HuH-7 (cell line): ENCODE measurements at regions not wholly inside any gene's neighbourhood (a gene's known extent, or its start where the extent isn't known, plus 50 kb on each side); places are given as distances from the start of the nearest gene placed in this dataset.

ENCODE experiments used
- DNase-seq: peaks from one replicate; pipeline ENCODE4 v3.0.0; 2011; ENCODE audit warnings: low spot score

DNA sequence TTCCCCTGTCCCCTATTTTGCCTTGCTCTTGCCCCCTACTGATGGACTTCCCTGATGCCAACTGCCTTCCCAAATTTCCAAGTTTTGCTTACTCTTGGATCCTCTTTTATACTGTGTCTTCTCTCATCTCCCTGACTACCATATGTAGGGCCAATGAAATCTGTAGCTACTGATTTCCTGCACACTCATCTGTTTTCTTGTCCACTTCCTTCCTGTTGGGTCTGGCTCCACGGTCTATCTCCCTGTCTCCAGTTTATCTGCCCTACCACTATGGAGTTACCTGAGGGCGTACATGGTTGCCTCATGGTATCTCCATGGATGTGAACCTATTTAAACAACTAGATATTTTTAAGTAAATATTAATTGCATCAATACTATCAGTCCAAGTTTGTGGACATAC is 140.3 kb upstream of the MCHR2 start:
- no peak for DNase-seq

DNA sequence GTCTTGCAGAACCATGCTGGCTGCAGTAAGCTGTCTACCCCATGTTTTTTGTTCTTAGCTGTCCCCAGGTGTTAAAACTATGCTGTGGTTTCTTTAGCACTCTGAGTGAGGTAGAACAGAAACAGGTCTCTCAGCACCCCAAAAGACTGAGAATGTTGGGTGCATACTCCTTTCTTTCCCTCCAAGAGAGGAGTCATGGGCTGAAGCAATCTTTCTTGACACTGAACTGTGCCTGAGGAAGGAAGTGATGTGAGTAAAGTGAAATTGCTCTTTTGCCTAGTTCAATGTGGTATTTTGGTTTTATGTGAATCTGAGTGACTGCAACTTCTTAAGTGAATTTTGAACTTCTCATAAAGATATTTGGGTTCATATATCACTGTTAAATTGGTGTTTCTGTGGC is 138.0 kb upstream of the MCHR2 start:
- no peak for DNase-seq

DNA sequence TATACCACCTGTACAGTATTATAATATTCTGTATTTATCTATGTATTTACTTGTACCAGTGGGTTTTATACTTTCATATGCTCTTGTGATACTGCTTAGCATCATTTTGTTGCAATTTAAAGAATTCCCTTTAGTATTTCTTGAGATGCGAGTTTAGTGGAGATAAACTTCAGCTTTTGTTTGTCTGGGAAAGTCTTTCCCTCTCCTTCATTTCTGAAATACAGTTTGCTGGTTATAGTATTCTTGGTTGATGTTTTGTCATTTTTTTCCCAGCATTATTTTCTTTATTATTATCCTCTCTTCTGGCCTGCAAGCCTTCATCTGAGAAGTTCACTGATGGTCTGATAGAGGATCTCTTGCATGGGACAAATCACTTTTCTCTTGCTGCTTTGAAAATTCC is 136.6 kb upstream of the MCHR2 start:
- no peak for DNase-seq

DNA sequence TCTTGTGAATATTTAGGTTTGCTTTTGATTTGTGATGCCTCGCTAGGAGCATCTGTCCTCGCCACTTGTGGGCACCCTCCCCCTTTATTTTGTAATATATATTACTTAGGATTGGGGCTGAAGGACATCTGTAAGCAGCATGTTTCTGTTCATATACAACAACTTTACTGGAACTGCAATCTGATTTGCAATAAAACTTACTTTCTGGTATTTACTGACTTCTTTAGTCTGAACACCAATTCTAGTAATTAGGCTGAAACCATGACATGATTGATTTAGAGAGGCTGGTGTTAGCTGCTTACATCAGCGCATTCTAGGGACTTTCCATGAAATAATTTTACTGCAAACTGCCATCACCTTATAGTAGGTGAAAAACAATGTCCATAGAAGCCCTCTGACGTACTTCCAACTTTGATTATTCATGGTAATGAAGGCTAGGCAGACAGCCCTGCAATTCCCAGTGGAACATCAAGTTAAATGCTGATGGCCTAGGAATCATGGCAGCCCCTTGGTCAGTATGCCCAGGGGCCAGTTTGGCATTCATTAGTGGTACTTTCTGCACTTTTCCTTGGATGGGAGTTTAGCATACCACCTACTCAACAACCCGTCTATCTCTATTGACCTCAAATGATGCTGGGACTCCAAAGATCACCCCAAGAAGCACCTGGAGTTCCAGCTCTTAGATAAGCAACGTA is 132.9 kb upstream of the MCHR2 start:
- DNase-seq, result no peak

DNA sequence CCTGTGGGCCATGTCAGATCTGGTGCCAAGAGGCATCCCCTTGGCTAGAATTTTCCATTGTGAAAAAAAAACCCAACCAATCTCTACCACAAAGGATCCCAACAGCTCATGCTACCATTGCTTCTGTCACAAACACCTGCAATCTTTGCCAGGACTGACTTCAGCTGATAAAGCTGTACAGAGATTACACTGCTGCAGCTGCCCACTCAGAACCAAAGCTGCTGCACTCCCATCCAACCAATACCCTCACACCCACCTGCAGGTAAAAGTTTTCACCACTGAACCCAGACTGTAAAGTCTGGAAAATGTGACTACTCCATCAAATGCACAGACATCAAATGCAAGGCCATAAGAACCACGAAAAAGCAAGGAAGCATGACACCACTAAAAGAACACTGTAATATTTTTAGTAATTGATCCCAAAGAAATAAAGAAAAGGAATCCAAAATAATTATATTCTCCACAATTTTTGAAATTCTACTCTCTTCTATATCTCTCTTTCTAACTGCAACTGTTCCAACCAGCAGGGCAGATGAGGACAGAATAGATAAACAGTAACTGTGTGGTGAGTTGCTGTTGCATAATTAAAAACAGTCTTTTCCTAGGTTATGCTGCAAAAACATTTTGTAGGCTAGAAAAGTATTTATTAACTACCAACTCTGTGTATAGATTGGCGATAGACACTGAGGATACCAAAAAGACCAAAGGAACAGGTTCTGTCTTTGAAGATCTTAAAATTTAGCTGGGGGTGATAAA is 128.0 kb upstream of the MCHR2 start:
- no peak for DNase-seq

DNA sequence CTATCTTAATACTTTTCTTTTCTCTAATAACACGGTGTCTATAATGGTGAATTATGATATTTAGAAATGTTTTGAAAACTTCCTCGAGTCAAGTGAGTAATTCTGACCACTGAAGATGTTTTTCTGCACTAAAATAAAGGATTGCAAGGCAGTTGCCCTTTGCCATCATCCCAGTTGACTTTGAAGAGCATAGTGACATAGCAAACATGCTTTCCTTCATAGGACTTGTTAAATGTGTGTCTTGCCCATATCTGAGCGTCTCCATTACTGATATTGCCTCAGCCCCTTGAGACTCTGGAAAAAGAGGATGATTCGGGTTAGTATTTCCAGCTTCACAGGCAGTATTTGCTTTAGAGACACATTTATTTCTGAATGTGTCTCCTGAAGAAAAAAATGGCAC is 125.2 kb upstream of the MCHR2 start:
- no peak for DNase-seq

DNA sequence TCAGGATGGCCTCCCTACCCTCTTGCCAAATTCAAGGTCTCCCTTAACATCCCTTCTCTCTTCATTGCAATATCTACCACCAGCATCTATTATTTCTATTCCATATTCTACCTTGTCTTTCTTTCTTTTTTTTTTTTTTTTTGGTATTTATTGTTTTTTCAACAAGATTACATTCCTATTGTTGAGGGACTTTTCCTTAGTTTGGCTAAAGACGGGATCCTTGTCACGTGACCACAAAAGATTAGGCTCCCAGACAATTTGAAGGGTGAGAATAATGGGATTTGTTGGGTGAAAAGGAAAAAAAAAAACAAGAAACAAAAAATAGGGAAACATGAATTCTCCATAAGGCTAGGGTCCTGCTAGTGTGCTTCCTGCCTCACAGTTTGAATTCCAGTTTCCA is 124.3 kb upstream of the MCHR2 start:
- DNase-seq, result no peak

DNA sequence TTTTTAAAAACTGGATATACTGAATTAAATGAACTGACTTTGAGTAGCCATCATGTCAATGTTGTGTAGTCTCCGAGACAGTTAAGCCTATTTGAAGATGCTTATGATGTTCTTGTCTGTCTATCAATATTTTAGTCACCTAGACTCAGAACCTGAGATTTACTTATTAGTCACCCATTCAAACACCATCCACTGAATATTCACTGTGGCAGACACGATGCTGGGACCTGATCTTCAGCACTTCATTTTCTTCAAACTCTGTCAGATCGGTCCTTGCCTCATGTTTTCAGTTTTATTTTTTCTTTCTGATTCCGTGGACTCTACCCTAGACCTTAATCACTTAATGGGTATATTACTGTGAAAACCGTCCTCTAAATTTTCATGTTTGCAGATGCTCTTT is 123.7 kb upstream of the MCHR2 start:
- no peak for DNase-seq

DNA sequence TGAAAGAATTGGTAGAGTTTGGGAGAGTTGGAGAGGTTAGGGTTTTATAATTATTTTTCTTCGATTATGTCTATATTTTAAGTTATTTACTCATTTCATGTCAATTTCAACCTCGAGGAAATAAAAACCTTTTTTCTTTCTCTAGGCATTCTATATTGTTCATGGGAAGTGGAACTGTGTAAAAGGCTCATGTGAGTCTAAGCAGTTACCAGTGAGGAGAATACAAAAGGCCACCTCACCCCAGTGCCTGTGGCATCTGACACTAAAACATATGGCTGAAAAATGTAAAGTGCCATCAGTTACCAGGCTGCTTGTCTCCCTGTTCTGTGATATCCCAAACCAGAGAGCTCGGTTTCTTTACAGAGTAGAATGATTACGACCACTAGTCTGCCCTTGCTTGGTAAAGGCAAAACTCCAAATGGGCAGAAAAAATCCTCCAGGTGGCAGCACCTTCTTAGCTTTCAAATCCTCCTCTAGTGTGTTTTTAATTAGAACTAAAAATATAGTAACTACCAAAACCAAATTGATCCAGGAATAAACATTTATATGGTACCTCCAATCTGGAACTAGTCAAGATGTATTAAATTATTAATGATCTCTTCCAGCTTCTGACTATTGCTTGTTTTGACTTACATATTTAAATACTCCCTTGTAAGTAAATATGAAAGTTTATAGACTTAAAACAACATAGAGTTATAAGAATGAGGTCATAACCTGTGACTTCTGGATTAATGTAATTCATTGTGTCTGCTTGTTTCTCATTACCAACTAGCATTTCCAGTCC is 122.6 kb upstream of the MCHR2 start:
- peak; percentile 23 for DNase-seq

DNA sequence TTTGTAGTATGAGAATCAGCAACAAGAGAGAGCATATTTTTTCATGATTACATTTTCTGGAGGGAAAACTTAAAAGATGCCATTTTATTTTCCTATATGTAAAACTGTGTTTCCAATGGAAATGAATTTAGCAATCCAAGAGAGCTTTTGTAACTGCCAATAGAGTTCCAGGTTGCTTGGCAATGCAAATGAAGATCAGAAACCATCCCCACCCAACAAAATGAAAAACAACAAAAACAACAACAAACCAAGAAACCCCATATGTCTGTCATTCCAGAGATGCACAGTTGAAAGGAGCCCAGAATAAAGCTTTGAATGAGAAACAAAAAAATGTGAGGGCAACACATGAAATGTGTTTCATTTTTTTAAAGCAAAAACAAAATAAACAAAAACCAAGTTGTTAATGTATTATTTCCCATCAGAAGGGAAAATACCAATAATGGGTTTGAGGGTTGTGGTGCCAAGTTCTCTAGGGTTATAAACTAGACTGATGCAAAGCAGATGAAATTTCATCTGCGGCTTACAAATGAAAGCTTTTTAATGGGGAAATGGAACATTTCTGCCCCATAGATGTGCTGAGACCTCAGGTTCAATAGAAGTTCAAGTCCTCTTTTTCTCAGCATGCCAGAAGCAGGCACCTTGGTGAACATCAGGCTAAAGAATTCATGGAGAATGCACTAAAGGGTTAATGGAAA is 121.5 kb upstream of the MCHR2 start:
- DNase-seq, result no peak

DNA sequence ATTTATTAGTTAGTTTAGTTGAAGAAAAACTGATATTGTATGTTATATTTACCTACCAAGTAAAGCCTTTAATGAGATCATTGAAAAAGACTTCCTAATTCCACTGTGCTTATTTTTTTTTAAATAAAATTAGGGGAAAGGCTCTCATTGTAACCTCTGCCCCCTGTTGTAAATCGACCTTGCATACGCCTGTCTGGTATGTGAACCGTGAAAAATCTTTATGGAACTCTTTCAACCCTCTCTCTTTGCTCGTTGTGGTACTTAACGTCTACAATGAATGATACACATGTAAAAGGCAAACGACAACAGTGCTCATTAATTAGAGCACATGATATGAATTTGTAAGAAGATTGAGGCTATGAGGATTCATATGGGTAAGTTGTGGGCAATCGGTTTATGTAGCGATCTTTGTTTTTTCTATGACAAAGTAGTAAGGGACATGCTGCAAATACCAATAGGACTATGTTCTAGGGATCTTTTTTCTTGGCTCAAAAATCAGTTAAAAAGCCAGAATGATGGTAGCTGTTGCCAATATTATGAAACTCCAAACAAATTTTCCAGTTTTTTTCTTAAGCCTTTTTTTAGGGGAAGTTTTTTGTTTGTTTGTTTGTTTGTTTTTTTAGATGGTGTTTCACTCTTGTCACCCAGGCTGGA is 119.0 kb upstream of the MCHR2 start:
- no peak for DNase-seq

DNA sequence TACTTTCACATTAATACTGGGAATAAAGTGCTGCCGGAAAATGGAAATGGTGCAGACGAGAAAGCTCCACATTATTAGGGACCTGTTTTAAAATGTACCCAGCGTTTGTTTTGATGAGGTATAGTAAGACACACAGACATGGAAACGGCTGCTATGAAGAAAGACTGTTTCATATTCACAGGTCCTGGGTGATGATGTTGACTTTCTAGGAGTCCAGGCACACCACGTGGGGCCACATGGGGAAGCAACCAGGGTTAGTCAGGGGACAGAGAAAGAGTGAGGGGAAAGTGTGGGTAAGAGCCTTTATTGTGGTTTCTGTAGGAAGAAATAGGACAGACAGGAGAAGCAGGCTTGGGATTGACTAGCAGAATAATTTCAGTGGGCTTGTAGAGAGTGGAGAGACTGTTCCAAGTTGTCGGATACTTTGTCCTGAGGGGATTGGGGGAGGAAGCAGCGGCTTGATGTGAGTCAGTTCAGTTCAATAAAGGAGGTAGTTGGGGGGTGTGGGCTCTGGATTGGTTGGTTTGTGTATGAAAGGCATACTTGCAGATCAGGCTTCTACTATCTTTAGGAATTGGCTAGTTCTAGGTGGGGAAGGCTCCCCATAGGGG is 112.0 kb upstream of the MCHR2 start:
- no peak for DNase-seq

DNA sequence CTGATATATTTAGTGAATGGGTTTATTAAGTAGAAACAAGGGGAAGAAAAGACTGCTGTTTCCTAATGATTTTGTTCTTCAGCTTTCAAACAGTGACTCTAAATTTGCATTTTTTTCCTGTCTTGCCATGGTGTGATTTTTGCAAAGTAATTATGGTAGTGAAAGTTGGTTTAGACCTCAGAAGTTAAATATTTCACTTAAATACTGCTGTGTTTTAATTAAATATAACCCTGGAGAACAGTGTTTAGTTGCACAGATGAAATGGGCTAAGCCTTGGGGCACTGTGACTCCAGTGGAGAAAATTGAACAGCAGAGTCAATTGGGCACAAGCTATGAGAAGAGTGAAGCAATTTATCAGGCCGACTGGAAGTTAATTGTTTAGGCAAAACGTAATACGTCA is 111.1 kb upstream of the MCHR2 start:
- DNase-seq, result no peak

DNA sequence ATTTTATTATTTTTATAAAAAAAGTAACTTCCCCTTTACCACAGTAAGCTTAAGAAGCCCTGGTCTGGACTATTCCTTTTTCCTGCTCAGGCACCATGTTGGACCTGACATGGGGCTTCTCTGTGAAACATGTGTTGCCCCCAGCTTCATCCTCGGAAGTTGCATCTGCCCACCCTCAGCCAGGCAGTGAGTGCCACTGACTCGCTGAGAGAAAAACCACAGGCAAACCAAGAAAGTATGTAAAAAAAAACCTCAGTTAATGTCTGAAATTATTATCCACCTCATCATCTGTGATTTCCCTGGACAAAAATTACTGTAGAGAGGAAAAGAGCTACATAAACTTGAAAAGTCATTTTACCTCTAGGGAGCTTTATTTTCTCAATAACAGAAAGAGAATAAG is 109.9 kb upstream of the MCHR2 start:
- no peak for DNase-seq

DNA sequence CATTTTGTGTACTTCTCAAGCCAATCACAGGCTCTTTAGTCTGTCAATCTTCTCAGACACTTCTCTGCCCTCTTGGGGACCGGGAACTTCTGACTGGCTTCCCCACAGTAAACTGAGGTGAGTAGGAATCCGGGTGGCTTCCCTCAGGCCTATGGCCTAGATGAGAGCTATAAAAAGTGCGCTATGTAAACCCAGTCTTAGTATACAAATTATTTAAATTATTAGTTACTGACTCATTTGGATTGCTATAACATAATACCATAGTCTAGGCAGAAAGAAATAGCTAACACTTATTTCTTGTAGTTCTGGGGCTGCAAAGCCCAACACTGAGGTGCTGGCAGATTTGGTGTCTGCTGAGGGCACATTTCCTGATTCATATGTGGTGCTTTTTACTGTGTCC is 109.2 kb upstream of the MCHR2 start:
- DNase-seq, result no peak

DNA sequence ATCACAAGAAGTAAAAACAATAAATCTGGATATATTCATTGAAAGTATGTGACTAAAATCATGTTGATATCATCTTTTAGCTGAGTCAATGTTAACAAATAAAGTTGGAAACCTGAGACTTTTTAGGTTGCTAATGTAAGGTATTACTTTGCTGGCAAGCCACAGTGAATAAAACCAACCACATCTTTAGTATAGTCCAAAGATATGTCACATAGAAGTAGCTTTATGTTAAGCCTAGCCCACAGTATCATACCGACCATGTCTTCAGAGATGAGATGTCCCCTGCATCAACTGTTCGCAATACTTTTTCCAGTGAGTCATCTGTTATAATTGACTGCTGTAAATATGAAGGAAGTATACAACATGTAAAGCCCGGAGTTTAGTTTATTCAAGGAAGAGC is 107.6 kb upstream of the MCHR2 start:
- DNase-seq, result no peak

DNA sequence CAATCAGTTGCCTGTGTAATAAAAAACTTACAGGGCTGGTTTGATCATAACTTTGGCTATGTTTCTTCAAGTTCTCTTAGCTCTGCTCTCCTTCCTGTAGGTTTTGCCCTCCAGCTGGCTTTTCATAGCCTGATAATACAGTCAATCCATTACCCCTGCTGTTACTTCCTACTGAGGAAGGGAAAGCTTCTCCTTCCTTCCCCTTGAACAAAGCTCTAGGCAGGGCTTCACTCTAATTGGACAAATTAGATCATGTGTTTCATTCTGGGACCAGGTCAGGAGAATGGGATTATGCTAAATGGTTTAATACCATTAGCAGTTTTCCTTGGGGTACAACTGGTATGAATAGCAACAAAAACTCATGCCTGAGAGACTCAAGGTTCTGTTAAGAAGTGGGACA is 106.8 kb upstream of the MCHR2 start:
- no peak for DNase-seq

DNA sequence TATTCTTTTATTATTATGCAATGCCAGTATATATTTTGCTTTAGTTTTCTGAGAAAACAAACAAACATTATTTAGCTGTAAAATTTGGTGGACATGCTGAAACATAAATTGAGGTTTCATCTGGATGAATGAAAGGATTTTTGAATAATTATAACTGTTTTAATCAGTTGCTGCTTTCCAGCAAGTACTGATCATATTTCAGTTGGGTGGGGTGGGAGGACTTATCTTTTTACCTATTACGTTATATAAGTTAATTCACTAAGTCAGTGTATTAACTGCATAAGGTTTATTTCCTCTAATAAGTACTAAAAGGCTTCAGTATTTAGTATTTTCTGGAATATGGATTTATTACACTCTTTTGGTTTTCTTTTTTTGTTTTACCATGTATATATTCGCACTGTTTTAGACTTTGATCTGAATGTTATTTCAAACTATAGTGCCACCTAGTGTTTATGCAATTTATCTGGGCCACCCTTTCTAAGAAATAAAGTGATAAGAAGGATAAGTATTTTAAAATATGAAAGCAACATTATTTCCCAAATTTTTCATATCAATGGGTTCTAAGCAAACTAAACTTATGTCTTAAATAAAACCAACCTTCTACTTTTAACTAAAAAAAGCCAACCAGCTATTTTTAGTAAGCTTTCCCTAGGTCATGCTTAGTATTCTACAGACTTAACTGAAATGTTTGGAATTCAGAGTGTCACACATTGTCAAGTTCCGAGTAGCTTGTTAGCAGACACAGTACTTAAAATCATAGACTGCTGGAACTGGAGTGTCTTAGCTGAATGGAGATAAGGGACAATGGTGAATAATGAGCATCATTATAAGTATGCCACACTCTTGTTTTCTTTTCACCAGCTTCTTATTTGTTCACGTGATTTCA is 105.4 kb upstream of the MCHR2 start:
- DNase-seq, result no peak

DNA sequence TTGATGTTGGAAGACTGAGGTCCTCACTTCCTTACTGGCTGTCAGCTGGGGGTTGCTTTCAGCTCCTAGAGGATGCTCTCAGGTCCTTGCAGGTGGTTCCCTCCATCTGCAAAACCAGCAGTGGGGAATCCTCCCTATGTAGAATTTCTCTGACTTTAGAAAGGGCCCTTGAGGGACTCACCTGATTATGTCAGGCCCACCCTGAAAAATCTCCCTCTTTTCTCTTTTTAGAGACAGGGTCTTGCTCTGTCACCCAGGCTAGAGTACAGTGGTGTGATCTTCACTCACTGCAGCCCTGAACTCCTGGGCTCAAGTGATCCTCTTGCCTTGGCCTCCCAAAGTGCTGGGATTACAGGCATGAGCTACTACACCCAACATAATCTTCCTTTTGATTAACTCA is 102.9 kb upstream of the MCHR2 start:
- no peak for DNase-seq

DNA sequence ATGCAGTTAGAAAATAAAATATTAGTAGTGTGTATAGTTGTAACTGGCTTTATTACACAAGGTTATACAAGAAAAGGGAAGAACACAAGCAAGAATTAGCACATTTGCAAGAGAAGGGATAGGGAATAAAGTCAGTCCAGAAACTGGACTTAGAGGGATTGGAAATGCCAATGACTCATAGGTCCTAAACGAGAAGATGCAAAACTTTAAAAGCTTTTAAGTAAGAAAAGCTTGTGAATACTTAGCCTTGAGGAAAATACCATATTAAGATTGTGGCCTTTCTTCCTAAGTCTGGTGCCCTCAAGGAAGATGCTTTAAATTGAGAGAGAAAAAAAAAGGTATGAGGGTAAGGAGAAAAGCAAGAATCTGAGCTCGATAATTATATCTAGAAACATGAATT is 102.3 kb upstream of the MCHR2 start:
- DNase-seq, result no peak

DNA sequence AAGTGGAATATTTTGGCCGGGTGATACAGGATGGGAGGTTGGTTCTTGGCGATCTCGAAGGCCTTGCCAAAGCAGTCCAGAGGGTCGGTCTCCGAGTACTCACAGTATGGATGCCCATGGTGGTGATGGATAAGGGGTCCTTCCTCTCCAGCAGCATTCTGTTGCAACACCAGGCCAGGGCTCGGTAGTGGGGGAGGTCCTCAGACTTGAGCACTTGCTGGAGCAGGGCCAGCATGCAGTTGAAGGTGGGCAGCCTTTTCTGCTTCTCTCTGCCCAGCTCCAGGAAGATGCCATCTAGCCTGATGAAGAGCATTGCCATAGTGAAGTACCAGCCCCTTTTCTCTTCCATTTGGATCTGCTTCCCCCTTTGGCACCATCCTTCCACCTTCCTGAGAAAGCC is 99.4 kb upstream of the MCHR2 start:
- DNase-seq, result no peak
